ENCODE measurements at regions not wholly inside any gene's neighbourhood (a gene's known extent, or its start where the extent isn't known, plus 50 kb on each side); places are given as distances from the start of the nearest gene placed in this dataset.

- TF ChIP-seq ZNF766 (CRISPR knock-in tag; conservative IDR thresholded peaks at IDR 0.05) (no peak), FOS (IDR thresholded peaks at IDR 0.05; ENCODE audit: extremely low read depth, insufficient read length) (no peak)
These were observed 142.4 kb downstream of the RCN1 start for GRCh38 chr11:32233276-32233675.

All from K562 (cell line).